NCI-H69 (cell line): ENCODE measurements at regions not wholly inside any gene's neighbourhood (a gene's known extent, or its start where the extent isn't known, plus 50 kb on each side); places are given as distances from the start of the nearest gene placed in this dataset.
"Not testable (repeated sequence)": the region's sequence is repeated elsewhere in the genome, so short reads cannot be mapped to it uniquely, and the experiment has no call there.

Experiments
- DNase-seq: peaks from one replicate; lab custom pipeline; 2025; lab: John Stamatoyannopoulos, UW

DNA sequence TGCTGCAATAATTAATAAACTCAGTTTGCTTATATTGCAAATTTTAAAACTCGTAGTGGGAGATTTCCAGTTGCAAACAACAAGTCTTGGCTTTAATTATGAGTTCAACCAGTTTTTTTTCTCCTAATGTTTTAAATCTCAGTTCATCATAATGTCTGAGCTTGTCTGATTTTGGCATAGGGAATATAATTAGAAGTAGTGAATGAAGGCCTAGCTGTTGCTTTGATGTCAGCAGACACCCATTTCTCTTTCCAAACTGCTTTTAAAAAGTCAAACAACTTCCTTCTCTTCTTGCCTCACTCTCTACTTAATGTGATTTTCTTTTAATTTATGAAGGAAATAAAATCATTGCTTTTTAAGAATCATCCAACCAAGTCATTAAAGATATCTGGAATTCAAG, 1462.1 kb downstream of the DPP10 start:
- DNase-seq: no peak

DNA sequence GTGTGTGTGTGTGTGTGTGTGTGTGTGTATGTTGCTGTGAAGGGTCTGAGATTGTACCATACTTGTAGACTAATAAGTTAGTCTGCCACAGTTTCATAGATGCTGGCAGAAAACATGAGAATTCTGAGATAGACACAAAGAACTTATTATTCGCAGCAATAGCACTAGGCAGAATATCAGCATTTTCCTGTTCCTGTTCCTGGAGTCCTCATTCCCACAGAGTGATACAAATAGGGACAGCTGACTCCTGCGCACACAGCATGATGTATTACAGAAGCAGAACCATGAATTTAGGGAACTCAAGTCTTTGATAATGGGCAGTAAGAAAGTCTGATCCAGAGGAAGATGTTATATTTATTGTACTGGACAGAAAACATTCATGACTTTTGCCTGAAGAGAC, 1466.3 kb downstream of the DPP10 start:
- DNase-seq: no peak

DNA sequence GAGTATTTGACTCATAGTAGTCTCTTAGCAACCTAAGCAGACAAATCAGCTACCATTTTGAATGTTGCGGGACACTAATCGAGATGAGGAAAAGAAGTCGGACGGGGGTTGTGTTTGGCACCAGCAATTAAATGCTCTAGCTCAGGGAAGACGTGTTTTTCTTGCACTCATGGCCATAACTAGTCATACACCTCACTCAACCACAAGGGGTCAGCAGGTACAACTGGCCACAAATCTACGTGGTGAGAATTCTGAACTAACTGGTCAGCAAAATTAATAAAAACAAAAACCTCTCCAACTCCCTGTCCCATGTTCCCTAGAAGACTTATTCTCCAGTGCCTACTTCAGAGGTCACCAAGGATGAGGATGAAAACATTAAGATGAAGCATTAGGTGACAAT, 1467.8 kb downstream of the DPP10 start:
- DNase-seq: no peak

DNA sequence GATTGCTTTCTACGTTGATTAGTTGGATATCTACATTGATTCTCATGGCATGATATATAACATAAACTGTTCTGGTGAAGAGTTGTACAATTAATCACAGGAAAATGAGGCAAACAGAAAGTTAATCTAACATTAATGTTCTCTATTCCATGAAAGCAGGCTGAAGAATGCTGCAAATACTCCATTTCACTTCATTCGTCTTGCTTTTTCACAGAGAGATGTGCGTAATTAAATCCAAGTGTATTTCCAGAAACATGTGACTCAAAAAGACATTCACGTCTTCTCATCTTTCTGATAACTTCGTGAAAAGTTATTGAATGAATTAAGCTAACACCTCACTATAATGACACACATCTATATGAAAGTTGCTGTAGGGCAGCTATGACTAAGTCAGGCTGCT, 1471.5 kb downstream of the DPP10 start:
- DNase-seq: no peak

DNA sequence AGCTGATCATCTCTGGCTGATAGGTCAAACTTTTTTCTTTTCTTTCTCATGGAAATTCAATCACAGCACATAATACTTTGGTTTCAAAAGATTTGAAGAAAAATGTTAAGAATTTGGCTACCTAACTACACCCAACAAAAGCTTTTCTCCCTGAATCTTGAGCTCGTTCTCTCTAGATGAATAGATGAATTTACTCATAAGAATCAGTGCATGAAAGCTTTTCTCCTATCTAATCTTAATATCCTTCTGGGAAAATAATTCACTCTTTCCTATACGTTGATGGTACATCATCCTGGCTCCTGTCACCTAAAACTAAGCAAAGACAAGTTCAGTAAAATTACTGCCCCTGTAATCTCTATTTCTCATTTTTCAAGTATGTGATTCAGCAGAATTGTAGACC, 1479.1 kb downstream of the DPP10 start:
- DNase-seq: no peak

DNA sequence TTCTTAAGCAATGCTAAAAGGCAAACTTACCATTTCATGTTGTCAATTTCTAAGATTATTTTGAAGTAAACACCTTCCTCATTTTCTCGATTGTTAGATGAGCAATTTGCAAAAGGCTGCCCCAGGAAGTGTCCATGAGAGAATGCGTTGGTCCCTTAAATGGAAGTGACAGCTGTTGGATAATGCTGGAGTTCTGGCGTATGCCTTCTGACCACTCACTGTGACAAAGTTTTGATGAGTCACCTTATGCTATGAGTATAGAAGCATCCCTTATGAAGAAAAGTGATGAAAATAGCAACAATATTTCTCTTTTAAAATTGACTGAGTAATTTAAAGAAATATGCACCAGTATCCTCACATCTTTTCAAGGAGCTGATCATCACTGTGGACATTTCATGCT, 1497.5 kb downstream of the DPP10 start:
- no peak for DNase-seq

DNA sequence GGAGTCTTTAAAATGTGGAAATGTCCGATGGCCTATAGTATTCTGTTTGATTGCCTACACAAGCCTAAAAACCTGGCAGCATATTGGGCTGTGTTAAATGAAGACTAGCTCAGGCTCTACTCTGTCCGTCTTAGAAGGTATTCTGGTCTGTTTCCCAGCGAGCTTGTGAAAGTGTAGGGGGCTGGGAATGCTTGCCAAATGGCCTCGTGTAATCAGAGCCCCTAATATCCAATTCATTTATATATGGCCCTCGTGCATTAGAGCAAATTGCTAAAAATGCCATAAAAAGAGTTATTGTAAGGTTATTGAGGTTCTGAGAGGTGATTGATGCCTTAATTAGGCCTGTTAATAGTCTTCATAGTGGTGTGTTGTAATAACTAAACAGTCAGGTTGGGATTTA, 1500.4 kb downstream of the DPP10 start:
- no peak for DNase-seq

DNA sequence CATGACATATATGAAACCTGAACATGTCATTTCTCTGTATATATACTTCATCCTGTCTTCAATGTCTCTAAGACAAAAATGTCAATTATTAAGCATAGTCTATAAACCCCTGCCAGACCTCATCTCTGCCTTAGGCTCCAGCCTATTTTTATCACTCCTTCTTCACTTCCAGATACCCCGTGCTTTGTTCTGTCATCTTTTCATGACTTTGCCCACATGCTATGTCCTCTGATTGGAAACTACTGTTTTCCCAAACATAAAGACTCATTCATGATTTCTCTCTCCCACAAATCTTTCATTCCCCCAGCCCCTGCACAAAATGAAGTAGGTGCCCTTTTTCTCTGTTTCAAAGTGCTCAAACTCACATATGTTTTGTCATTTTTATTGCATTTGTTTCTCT, 1503.9 kb downstream of the DPP10 start:
- no peak for DNase-seq

DNA sequence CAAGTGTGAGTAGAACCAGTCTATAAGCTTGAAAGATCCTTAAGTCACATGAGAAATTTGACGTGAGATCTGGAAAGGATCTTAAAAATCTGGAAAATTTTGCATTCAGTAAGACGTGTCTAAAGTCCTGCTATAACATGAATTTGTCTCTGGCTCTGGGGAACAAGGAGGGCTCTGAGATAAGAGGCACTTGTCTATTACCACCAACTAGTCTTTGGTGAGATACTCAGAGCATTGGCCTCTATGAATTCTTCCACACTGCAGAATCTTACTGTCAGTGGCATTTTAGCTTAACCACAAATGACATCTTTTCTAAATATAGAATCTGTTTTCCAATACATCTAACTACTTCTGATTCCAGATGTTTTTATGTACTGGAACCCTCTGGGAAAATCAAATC, 1504.5 kb downstream of the DPP10 start:
- no peak for DNase-seq

DNA sequence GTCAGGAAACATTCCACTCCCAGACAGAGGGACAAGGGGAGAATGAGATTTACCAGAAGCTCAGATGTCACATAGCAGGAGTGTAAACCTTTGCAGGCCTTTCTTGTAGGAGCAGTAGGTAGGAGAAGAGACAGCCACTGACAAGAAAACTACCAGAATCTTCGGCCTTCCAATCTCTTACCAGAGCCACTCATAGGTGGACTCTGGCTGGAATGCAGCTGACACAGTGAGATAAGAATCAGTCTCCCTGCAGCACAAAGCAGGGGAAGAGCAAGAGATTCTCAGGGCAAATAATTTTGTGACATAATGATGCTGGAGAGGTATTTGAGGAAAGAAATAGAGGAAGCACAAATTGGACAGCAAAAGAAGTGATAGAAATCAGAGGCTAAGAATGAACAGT, 1534.5 kb downstream of the DPP10 start:
- DNase-seq: no peak

DNA sequence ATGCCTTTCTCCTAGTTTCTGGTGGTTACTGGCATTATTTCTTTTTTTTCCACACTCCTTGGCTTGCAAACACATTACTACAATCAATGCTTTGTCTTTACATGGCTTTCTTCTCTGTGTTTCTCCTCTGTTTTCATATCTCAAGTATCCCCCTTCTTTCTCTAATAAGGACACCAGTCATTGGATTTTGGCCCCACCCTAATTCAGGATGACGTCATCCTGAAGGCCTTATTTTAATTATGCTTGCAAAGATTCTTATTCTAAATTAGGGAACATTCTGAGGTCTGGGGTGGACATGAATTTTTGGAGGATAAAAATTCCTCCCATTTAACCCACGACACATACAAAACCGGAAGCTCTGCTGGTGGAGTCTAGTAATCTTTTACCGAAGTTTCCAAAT, 1556.6 kb downstream of the DPP10 start:
- no peak for DNase-seq

DNA sequence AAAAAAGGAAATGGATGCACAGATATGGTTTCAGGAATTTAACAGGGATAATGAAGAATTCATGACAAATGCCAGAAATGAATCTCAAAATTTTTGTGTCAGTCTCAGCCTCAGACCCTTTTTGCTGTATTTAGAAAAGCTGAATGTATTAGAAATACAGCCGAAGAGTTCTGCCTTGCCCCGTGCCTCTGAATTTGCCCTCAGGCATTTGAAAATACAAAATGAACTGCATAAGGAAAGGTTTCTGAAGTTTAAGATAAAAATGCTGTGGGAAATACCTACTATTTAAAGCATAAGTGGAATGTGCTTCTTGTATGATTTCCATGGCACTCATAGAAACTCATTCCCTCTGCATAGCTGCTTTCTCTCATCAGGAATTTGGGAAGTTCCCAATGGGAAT, 1580.6 kb downstream of the DPP10 start:
- no peak for DNase-seq

DNA sequence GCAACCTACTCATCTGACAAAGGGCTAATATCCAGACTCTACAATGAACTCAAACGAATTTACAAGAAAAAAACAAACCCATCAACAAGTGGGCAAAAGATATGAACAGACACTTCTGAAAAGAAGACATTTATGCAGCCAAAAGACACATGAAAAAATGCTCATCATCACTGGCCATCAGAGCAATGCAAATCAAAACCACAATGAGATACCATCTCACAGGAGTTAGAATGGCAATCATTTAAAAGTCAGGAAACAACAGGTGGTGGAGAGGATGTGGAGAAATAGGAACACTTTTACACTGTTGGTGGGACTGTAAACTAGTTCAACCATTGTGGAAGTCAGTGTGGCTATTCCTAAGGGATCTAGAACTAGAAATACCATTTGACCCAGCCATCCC, 1596.3 kb downstream of the DPP10 start:
- DNase-seq: not testable (repeated sequence)

DNA sequence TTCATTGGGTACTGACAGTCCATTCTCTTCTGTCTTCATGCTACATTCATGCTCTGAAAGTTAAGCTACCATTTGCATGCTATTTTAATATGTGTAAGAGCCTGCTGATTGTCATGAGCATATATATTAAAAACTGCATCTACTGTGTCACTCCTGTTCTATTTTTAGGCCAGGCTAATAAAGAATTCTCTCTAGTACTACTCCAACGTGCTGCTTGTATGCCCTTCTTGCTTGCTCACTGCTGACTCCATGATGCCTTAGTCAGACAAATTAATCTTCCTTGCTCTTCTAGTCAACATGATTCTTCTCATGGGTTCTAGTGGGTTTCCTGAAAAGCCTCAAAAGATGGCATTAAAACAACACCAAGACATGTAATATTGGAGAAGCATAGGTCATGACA, 1600.1 kb downstream of the DPP10 start:
- DNase-seq: no peak

DNA sequence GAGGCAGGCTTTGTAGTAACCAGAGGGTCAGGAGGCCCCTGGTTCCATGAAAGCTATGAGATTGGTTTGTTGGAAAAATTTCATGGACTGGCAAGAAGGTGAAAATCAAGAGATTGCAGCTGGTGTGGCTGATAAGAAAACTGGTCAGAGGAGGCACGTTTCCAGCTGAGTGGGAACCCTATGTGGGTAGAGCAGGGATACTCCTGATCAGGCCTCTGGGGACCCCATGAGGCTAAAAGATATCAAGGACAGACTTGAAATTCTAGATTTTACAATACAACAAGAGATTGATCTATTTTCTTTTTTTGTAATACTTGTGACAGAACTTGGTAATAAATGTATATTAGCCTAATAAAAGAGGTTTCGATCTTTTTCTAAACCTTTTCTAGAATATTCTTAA, 1615.1 kb downstream of the DPP10 start:
- no peak for DNase-seq

DNA sequence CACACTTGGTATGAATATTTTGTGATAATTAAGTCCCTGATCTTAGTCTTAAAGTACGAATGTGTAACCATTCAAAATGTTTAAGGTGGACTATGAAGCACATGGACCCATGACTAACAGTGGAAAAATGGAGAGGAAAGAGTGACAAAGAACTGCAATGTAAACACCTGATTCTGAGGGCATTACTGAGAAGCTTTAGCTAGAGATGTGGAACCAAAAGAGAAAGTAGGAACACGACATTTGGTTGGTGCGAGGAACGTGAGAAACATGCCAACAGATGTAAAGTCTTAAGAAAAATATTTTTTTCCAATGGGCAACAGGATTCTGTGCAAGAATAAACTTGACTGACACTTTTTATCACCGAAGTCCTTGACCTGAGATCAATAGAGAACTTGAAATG, 1618.6 kb downstream of the DPP10 start:
- DNase-seq: no peak

DNA sequence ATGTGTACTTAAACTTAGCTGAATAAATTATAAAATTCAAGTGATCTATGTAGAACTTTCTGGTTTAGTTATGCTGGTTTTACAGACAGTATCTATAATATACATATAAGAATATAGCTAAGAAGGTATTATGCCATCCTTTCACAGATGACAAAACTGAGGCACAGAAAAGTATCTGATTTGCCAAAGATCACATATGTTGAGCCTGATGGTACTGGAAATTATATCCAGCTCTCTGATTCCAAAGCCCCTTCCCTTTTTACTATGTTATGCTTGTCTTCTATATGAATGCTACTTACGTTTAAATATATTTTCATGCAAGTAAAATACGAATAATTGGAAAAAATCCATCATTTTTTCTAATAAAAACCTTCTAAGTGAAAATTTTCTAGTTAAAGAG, 1631.3 kb downstream of the DPP10 start:
- DNase-seq: no peak

DNA sequence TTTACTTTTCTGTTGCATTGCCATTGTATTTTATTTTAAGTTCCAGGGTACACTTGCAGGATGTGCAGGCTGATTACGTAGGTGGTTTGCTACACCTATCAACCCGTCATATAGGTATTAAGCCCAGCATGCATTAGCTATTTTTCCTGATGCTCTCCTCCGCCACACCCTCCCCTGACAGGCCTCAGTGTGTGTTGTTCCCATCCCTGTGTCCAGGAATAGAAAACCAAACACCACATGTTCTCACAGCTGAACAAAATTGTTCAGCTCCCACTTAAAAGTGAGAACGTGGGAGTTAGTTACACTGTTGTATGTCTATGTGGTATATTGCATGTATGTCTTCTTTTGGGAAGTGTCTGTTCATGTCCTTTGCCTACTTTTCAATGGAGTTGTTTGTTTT, 1631.7 kb downstream of the DPP10 start:
- no peak for DNase-seq

DNA sequence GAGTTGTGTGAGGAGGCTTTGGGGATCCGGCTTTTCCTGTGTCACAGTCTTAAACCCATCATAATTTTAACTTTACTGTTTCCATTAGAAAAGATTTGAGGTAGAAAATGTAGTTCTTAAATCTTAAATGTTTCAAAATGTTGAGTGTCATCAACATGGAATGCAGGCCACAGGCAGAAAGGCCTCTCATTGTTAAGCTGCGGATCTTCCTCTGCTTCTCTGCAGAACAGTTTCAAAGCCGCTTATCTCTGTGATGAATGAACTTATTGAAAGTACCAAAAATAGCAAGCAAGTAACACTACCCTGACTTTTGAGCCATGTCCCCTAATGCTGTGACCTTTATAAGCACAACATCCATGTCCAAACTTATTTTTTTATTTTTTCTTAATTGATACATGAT, 1645.8 kb downstream of the DPP10 start:
- no peak for DNase-seq

DNA sequence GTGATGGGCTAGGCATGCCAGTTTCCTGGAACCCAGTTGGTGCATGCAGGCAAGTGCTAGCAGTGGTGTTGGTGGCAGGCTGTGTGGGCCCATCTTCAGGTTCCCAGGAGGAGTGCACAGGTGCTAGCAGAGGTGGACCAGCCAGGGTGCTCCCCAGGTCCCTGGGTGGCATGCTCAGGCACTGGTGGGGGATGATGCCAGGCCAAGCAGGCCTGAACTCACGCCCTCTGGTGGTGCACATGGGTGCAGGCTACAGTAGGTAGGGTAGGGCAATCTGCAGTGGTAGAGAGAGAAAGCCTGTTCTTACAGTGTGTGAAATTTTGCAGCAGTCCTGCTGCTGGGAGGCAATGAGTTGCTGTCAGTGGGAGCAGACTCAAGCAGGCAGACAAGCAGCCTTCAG, 1651.8 kb downstream of the DPP10 start:
- no peak for DNase-seq

DNA sequence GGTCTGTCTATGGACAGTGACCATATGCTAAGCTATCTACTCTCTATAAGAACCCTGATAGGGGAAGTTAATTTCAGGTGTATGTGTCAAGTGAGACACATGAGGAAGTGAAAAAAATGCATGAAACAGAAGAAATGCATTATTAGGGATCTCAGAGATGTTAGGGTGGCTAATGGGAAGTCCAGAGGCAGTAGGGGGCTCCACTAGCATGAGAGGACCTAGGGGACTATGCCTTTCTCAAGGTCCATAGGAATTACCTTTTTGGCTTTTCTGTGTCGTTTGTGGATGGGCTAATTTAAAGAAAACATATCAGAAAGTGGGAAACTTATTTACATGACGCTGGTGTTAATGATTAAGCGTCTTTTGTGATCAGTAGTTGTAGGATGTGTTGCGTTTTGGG, 1653.2 kb downstream of the DPP10 start:
- no peak for DNase-seq

DNA sequence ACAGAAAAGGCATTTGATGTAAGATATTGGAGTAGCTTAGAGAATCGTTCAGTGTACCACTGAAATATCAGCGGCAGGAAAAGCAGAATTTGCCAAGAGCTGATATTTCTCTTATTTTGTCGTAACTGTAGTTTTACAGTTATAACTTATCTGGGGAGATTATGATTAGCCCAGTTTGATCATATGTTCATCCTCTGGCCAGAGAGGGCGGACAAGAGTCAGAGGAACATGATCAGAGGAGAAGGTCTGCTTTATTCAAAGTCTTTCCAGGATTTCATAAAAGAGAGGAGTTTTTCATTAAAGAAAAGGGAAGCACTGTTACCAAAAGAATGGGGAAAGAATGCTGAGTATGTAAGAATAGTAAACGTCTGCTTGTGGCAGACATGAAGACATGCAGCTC, 1655.6 kb downstream of the DPP10 start:
- no peak for DNase-seq

DNA sequence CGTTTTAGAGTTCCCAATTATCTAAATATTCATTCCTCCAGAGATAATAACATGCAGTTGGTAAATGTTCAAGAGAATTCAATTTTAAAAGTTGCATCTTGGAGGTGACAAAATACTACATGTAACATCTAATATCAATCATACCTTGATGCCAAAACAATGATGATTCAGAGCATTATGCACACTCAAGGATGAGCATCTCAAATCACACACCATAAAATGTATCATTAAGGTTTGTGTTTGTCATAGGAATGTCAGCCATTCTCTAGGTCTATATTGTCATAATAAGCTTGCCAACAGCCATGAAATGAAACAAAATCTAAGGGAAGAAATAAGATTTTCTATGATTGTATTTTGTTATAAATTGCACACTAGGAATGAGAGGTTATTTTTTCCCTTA, 1667.0 kb downstream of the DPP10 start:
- DNase-seq: no peak

DNA sequence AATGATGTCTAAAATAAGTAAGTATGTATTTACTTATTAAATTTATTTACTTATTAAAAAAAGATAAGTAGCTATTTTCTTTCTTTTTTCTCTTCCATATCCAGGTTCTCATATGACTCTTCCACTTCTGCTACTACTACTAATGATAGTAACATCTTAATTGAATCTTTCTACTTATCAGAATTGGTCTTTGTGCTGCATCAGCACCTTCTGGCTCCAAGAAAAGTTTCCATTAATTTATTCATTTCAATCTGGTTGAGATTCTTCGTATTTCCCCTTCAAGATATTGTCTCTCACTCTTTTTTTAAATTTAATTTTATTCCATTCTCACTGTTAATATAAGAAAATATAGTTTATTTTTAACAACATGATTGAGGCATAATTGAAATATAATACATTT, 1675.4 kb downstream of the DPP10 start:
- DNase-seq: no peak

DNA sequence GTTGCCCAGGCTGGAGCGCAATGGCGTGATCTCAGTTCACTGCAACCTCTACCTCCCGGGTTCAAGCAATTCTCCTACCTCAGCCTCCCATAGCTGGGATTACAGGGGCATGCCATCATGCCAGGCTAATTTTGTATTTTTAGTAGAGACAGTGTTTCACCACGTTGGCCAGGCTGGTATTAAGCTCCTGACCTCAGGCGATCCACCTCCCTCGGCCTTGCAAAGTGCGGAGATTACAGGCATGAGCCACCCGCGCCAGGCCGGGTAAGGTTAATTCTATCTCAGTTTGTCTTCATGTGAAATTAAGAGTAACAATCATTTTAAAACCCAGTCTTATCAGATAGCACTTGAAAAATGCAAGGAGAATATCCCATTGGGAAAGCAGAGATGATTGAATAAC, 1681.7 kb upstream of the DDX18 start:
- no peak for DNase-seq
